ENCODE measurements at regions not wholly inside any gene's neighbourhood (a gene's known extent, or its start where the extent isn't known, plus 50 kb on each side); places are given as distances from the start of the nearest gene placed in this dataset.

DNA sequence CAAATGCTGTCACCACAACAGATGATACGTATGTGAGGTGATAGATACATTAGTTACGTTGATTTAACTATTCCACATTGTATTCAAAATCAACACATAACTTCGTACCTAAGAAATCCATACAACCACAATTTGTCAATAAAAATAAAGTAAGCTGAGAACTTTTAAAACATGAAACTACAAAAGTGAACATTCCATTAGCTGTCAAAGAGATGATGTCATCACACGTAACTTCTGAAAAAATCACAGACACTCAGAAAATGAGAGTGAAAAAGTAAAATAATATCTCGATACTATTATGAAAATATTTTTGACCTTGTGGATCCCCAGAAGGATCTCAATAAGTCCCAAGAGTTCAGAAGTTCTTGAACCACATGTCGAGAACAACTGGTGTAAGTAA lies 161.6 kb upstream of the GALNT13 start:
- DNase-seq (ENCODE audit: low read depth) = no peak
- TF ChIP-seq, protein P1, sequence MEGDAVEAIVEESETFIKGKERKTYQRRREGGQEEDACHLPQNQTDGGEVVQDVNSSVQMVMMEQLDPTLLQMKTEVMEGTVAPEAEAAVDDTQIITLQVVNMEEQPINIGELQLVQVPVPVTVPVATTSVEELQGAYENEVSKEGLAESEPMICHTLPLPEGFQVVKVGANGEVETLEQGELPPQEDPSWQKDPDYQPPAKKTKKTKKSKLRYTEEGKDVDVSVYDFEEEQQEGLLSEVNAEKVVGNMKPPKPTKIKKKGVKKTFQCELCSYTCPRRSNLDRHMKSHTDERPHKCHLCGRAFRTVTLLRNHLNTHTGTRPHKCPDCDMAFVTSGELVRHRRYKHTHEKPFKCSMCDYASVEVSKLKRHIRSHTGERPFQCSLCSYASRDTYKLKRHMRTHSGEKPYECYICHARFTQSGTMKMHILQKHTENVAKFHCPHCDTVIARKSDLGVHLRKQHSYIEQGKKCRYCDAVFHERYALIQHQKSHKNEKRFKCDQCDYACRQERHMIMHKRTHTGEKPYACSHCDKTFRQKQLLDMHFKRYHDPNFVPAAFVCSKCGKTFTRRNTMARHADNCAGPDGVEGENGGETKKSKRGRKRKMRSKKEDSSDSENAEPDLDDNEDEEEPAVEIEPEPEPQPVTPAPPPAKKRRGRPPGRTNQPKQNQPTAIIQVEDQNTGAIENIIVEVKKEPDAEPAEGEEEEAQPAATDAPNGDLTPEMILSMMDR (conservative IDR thresholded peaks at IDR 0.05; ENCODE audit: control insufficient read depth, insufficient read depth, low read depth, low read length) = no peak
- no peak overlapping the region for H3K4me3 ChIP-seq (ENCODE audit: control insufficient read depth, low read depth, low read length)

- no peak overlapping the region for H3K4me3 ChIP-seq (ENCODE audit: control insufficient read depth, low read depth, low read length)
- TF ChIP-seq, protein P1 (conservative IDR thresholded peaks at IDR 0.05; ENCODE audit: control insufficient read depth, insufficient read depth, low read depth, low read length) = no peak
- DNase-seq (ENCODE audit: low read depth) = no peak
Measured at GRCh38 chr2:153715218-153715850, 156.4 kb upstream of the GALNT13 start.

- DNase-seq (ENCODE audit: low read depth) = no peak
- TF ChIP-seq, protein P1 (conservative IDR thresholded peaks at IDR 0.05; ENCODE audit: control insufficient read depth, insufficient read depth, low read depth, low read length) = no peak
- H3K4me3 ChIP-seq (ENCODE audit: control insufficient read depth, low read depth, low read length) = no peak overlapping the region
Measured at GRCh38 chr2:153717060-153717459, 154.7 kb upstream of the GALNT13 start.

DNA sequence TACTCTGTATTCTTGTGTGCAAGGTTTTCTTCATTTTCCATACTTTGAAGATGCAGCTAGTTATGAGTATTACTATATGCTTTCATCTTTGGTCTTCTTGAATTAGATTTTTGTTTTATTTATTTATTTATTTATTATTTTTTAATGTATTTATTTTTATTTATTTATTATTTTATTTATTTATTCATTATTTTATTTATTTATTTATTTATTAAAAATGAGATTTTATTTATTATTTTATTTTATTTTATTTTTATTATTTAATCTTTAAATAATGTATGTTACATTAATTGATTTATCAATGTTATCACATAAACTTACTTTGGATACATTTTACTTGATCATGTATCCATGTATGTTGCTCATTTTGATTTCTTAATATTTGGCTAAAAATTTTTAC lies 132.3 kb upstream of the GALNT13 start:
- DNase-seq (ENCODE audit: low read depth) = no peak
- TF ChIP-seq, protein P1 (conservative IDR thresholded peaks at IDR 0.05; ENCODE audit: control insufficient read depth, insufficient read depth, low read depth, low read length) = no peak
- no peak overlapping the region for H3K4me3 ChIP-seq (ENCODE audit: control insufficient read depth, low read depth, low read length)

DNA sequence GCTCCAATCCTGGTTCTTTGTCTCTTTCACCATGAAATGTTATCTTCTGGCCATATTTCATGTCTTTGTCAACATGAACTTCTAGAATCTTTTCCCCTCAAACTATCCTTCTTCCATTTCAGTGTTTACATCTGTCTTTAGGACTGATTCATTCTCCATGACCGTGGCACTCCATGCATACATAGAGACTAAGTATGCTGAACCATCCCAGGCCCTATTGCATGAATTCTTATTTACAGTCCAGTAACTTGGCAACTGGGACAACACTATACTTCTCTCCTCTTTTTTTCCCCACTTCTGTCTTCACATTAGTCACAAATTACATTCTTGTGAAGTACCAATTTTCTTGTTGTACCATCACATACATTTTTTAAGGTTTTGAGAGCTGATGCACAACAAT lies 109.8 kb upstream of the GALNT13 start:
- DNase-seq (ENCODE audit: low read depth) = no peak
- TF ChIP-seq, protein P1 (conservative IDR thresholded peaks at IDR 0.05; ENCODE audit: control insufficient read depth, insufficient read depth, low read depth, low read length) = no peak
- no peak overlapping the region for H3K4me3 ChIP-seq (ENCODE audit: control insufficient read depth, low read depth, low read length)

DNA sequence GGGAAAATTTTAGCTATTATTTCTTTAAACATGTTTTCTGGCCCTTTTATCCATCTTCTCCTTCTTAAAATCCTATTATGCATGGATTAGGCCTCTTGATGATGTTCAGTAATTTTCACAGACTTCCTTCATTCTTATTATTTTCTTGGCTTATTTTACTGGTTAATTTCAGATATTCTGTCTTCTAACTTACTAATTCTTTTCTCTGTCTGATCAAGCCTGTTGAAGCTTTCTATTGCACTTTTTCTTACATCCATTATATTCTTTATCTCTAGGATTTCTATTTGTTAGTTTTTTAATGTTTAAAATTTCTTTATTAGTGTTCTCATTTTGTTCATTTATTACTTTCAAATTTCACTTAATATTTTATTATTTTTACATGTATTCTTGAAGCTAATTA lies 105.3 kb upstream of the GALNT13 start:
- H3K4me3 ChIP-seq (ENCODE audit: control insufficient read depth, low read depth, low read length) = no peak overlapping the region
- TF ChIP-seq, protein P1 (conservative IDR thresholded peaks at IDR 0.05; ENCODE audit: control insufficient read depth, insufficient read depth, low read depth, low read length) = no peak
- DNase-seq (ENCODE audit: low read depth) = no peak

All from fibroblast of mammary gland (primary cell).